GM23338 (cell line): ENCODE measurements at regions not wholly inside any gene's neighbourhood (a gene's known extent, or its start where the extent isn't known, plus 50 kb on each side); places are given as distances from the start of the nearest gene placed in this dataset.

Source experiments
- EZH2phosphoT487 ChIP-seq: fragments of 200-600 bp; sonication (generic); IDR thresholded peaks from one replicate; pipeline ENCODE4 v1.8.1; 2018; ENCODE audit warnings: antibody characterized with exemption; ENCODE audit not compliant: unreplicated experiment
- TF ChIP-seq, protein P1 (sequence below), 2 experiments: fragments of 200-600 bp in 1 of 2; sonication (generic) in 1 of 2; conservative IDR thresholded peaks; 2 replicates each; pipeline versions ENCODE4 v1.5.1 to v1.6.1; 2016 to 2017; ENCODE audit warnings: antibody characterized with exemption in 2 of 2, low read depth in 2 of 2, mild to moderate bottlenecking in 2 of 2, moderate library complexity in 1 of 2
- TF ChIP-seq, protein P2 (sequence below): IDR thresholded peaks from one replicate; pipeline ENCODE4 v1.6.1; 2018; ENCODE audit warnings: antibody characterized with exemption; ENCODE audit not compliant: unreplicated experiment

DNA sequence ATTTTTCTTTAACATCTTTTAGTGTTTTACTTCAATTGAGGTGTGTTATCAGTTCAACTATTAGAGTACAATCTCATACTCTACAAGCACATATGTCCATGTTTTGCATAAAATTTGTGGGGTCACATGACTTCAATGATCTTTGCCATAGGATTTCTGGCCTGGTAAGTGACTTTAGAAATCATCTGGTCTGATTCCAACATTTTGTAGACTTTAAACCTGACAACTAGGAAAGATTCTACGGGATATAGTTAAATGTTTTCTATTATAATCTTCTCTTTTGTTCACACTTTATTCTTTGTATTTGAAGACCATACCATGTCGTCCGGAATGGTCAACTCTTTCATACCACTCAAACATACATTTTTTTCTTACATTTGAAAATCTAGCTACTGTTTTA is 62.0 kb upstream of the NEUROD1 start:
- TF ChIP-seq, protein P1, sequence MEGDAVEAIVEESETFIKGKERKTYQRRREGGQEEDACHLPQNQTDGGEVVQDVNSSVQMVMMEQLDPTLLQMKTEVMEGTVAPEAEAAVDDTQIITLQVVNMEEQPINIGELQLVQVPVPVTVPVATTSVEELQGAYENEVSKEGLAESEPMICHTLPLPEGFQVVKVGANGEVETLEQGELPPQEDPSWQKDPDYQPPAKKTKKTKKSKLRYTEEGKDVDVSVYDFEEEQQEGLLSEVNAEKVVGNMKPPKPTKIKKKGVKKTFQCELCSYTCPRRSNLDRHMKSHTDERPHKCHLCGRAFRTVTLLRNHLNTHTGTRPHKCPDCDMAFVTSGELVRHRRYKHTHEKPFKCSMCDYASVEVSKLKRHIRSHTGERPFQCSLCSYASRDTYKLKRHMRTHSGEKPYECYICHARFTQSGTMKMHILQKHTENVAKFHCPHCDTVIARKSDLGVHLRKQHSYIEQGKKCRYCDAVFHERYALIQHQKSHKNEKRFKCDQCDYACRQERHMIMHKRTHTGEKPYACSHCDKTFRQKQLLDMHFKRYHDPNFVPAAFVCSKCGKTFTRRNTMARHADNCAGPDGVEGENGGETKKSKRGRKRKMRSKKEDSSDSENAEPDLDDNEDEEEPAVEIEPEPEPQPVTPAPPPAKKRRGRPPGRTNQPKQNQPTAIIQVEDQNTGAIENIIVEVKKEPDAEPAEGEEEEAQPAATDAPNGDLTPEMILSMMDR (conservative IDR thresholded peaks at IDR 0.05; ENCODE audit: low read depth in 2 of 2), result no peak
- TF ChIP-seq, protein P2, sequence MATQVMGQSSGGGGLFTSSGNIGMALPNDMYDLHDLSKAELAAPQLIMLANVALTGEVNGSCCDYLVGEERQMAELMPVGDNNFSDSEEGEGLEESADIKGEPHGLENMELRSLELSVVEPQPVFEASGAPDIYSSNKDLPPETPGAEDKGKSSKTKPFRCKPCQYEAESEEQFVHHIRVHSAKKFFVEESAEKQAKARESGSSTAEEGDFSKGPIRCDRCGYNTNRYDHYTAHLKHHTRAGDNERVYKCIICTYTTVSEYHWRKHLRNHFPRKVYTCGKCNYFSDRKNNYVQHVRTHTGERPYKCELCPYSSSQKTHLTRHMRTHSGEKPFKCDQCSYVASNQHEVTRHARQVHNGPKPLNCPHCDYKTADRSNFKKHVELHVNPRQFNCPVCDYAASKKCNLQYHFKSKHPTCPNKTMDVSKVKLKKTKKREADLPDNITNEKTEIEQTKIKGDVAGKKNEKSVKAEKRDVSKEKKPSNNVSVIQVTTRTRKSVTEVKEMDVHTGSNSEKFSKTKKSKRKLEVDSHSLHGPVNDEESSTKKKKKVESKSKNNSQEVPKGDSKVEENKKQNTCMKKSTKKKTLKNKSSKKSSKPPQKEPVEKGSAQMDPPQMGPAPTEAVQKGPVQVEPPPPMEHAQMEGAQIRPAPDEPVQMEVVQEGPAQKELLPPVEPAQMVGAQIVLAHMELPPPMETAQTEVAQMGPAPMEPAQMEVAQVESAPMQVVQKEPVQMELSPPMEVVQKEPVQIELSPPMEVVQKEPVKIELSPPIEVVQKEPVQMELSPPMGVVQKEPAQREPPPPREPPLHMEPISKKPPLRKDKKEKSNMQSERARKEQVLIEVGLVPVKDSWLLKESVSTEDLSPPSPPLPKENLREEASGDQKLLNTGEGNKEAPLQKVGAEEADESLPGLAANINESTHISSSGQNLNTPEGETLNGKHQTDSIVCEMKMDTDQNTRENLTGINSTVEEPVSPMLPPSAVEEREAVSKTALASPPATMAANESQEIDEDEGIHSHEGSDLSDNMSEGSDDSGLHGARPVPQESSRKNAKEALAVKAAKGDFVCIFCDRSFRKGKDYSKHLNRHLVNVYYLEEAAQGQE, result no peak
- no peak for TF ChIP-seq EZH2phosphoT487
